ENCODE measurements at regions not wholly inside any gene's neighbourhood (a gene's known extent, or its start where the extent isn't known, plus 50 kb on each side); places are given as distances from the start of the nearest gene placed in this dataset.

DNA sequence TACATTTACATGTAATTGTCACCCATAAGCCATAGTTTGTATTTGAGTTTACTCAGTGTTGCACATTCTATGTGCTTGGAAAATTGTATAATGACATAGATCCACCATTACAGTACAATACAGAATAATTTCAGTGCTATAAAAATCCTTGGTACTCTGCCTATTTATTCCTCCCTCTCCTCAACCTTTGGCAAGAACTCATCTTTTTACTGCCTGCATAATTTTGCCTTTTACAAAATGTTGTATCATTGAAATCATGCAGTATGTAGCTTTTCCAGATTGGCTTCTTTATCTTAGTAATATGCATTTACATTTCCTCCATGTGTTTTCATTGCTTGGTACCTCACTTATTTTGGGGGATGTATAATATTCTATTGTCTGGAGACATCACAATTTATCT is 786.9 kb upstream of the SEMA6D start:
- TF ChIP-seq, protein P1, sequence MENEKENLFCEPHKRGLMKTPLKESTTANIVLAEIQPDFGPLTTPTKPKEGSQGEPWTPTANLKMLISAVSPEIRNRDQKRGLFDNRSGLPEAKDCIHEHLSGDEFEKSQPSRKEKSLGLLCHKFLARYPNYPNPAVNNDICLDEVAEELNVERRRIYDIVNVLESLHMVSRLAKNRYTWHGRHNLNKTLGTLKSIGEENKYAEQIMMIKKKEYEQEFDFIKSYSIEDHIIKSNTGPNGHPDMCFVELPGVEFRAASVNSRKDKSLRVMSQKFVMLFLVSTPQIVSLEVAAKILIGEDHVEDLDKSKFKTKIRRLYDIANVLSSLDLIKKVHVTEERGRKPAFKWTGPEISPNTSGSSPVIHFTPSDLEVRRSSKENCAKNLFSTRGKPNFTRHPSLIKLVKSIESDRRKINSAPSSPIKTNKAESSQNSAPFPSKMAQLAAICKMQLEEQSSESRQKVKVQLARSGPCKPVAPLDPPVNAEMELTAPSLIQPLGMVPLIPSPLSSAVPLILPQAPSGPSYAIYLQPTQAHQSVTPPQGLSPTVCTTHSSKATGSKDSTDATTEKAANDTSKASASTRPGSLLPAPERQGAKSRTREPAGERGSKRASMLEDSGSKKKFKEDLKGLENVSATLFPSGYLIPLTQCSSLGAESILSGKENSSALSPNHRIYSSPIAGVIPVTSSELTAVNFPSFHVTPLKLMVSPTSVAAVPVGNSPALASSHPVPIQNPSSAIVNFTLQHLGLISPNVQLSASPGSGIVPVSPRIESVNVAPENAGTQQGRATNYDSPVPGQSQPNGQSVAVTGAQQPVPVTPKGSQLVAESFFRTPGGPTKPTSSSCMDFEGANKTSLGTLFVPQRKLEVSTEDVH (IDR thresholded peaks at IDR 0.05; ENCODE audit: low read depth, partially characterized antibody) = no peak
- TF ChIP-seq RB1 (IDR thresholded peaks at IDR 0.05; ENCODE audit: borderline replicate concordance) (no peak), NR2C2 (IDR thresholded peaks at IDR 0.05; ENCODE audit: borderline replicate concordance, control insufficient read depth, insufficient read length, low read depth) (no peak), YBX1 (IDR thresholded peaks at IDR 0.05) (no peak), SRF (IDR thresholded peaks at IDR 0.05; ENCODE audit: low read depth in 2 of 2, low read length in 2 of 2) (no peak), ZNF24 (IDR thresholded peaks at IDR 0.05) (no peak), ZSCAN29 (IDR thresholded peaks at IDR 0.05) (no peak), SMAD5 (IDR thresholded peaks at IDR 0.05; ENCODE audit: low read depth) (no peak), JUNB (IDR thresholded peaks at IDR 0.05) (no peak), SMARCA5 (IDR thresholded peaks at IDR 0.05) (no peak), SREBF1 (IDR thresholded peaks at IDR 0.05; ENCODE audit: low read length) (no peak), HDGF (IDR thresholded peaks at IDR 0.05) (no peak)
- Histone ChIP-seq H3K9me3 (replicated peaks; ENCODE audit: control insufficient read depth, insufficient read depth, low read length) (no peaks in the 10 kb centered on the region), H3K27me3 (replicated peaks in 1 of 2; ENCODE audit: control insufficient read depth in 2 of 2, insufficient read depth in 2 of 2, low read length in 1 of 2) (no peaks in the 10 kb centered on the region), H3K79me2 (ENCODE audit: control insufficient read depth, insufficient read depth, low read length) (no peaks in the 10 kb centered on the region), H2AFZ (ENCODE audit: control insufficient read depth, low read depth, low read length) (no peak overlapping the region), H3K4me2 (ENCODE audit: control insufficient read depth, insufficient read depth) (no peak overlapping the region), H3K9ac (ENCODE audit: control insufficient read depth, insufficient read depth, low read length) (no peak overlapping the region), H4K20me1 (ENCODE audit: control insufficient read depth, insufficient read depth) (no peaks in the 10 kb centered on the region), H3K27ac (ENCODE audit: control insufficient read depth, insufficient read depth) (no peak overlapping the region), H3K4me3 (no peak overlapping the region), H3K4me1 (ENCODE audit: control insufficient read depth, insufficient read depth, low read length) (no peaks in the 10 kb centered on the region), H3K36me3 (ENCODE audit: control insufficient read depth in 2 of 2, insufficient read depth in 2 of 2, low read length in 1 of 2) (no peaks in the 10 kb centered on the region)
- ChIA-PET SMC1A (ENCODE audit: uncharacterized antibody, unreplicated experiment) (no interaction called here), POLR2A (no interaction called here), RAD21 (ENCODE audit: unreplicated experiment) (no interaction called here), CTCF (no interaction called here)
- ATAC-seq = no peak
- no peak for DNase-seq (ENCODE audit: low read depth, low spot score)
- BruUV-seq (replicated peaks) = no TSS peak
- intact Hi-C loops (cut with micrococcal nuclease; ENCODE audit: unreplicated experiment) (no loop called here), in situ Hi-C loops (cut with MboI) (no loop called here)
- FAIRE-seq = no peak

Data from GM12878 (cell line).